Hepatocyte (in vitro differentiated cells): ENCODE measurements at regions not wholly inside any gene's neighbourhood (a gene's known extent, or its start where the extent isn't known, plus 50 kb on each side); places are given as distances from the start of the nearest gene placed in this dataset.

ENCODE experiments used
- CTCF ChIP-seq: fragments of 200-600 bp; sonication (generic); IDR thresholded peaks from 2 replicates; pipeline ENCODE4 v1.5.1; 2016; ENCODE audit warnings: antibody characterized with exemption, mild to moderate bottlenecking; ENCODE audit not compliant: poor library complexity
- EZH2phosphoT487 ChIP-seq: fragments of 200-600 bp; sonication (generic); IDR thresholded peaks from one replicate; pipeline ENCODE4 v1.6.1; 2018; ENCODE audit warnings: antibody characterized with exemption, mild to moderate bottlenecking, low read depth, moderate library complexity; ENCODE audit not compliant: unreplicated experiment, severe bottlenecking

GRCh38 chr3:177917234-177917861, 618.9 kb upstream of the KCNMB2 start:
- TF ChIP-seq CTCF (no peak), EZH2phosphoT487 (no peak)
